Left cardiac atrium (tissue), 4 donors: ENCODE measurements at regions not wholly inside any gene's neighbourhood (a gene's known extent, or its start where the extent isn't known, plus 50 kb on each side); places are given as distances from the start of the nearest gene placed in this dataset.
"Not testable (repeated sequence)": the region's sequence is repeated elsewhere in the genome, so short reads cannot be mapped to it uniquely, and the experiment has no call there.

Source experiments
- ATAC-seq, 2 donors: fragments of 200-7000 bp; cut with Tn5 transposase; one replicate each; pipeline ENCODE4 v1.9.1; 2020; ENCODE audit warnings: mild to moderate bottlenecking in 2 of 2, moderate library complexity in 2 of 2
- DNase-seq: peaks from one replicate; pipeline ENCODE4 v3.0.0-alpha.2; 2020
- intact Hi-C, 2 donors: fragments of 100-400 bp; cut with DNase I; formaldehyde crosslinking; loops; one replicate each; pipeline versions ENCODE4 v1.14.1 to v1.15.1; 2022 to 2023
- donor health status: DM: no; HTN: yes; CAD: no.
- donor health status: DM: no; HTN: yes; CAD: no; lungs with severe emphysema.
- donor health status: DM: yes; HTN: yes; CAD: no.
- donor health status: Dilated cardiomyopathy.

GRCh38 chr22:44570476-44571445, 72.7 kb upstream of the RTL6 start:
- intact Hi-C loops = no loop called here
- ATAC-seq (peak in 1 of 2 donors; percentile 14), DNase-seq (no peak)

GRCh38 chr22:44569561-44569991, 71.5 kb upstream of the RTL6 start:
- ATAC-seq (no peak), DNase-seq (no peak)
- intact Hi-C loops = no loop called here

- ATAC-seq = no peak
- DNase-seq = peak; percentile 46
- intact Hi-C loops = no loop called here
Measured at GRCh38 chr22:44567846-44568493, 69.9 kb upstream of the RTL6 start.

GRCh38 chr22:44567378-44567841, 69.4 kb upstream of the RTL6 start:
- DNase-seq, ATAC-seq, intact Hi-C loops: not testable (repeated sequence)

- ATAC-seq (no peak), DNase-seq (no peak)
- intact Hi-C loops = no loop called here
Measured at GRCh38 chr22:44566911-44567310, 68.9 kb upstream of the RTL6 start.

- ATAC-seq, intact Hi-C loops, DNase-seq: not testable (repeated sequence)
Measured at GRCh38 chr22:44562651-44563050, 64.6 kb upstream of the RTL6 start.

GRCh38 chr22:44561139-44561840, 63.3 kb upstream of the RTL6 start:
- intact Hi-C loops = no loop called here
- DNase-seq (no peak), ATAC-seq (no peak)

- intact Hi-C loops, DNase-seq, ATAC-seq: not testable (repeated sequence)
Measured at GRCh38 chr22:44558671-44559070, 60.6 kb upstream of the RTL6 start.

- intact Hi-C loops, DNase-seq, ATAC-seq: not testable (repeated sequence)
Measured at GRCh38 chr22:44557872-44558271, 59.8 kb upstream of the RTL6 start.

- no peak for ATAC-seq
- DNase-seq = no peak
- intact Hi-C loops = no loop called here
Measured at GRCh38 chr22:44557064-44557748, 59.2 kb upstream of the RTL6 start.

- DNase-seq = no peak
- ATAC-seq = no peak
- intact Hi-C loops = no loop called here
Measured at GRCh38 chr22:44555597-44555996, 57.6 kb upstream of the RTL6 start.

- DNase-seq (no peak), ATAC-seq (no peak)
- intact Hi-C loops = no loop called here
Measured at GRCh38 chr22:44555046-44555445, 57.0 kb upstream of the RTL6 start.

- DNase-seq (no peak), ATAC-seq (no peak)
- intact Hi-C loops = no loop called here
Measured at GRCh38 chr22:44554411-44554810, 56.4 kb upstream of the RTL6 start.

GRCh38 chr22:44550711-44551491, 52.9 kb upstream of the RTL6 start:
- DNase-seq (peak; percentile 58), ATAC-seq (peak; percentile 63 to 91)
- intact Hi-C loops = no loop called here

GRCh38 chr22:44549701-44550100, 51.7 kb upstream of the RTL6 start:
- ATAC-seq (no peak), DNase-seq (no peak)
- intact Hi-C loops = no loop called here

GRCh38 chr22:44548981-44549380, 50.9 kb upstream of the RTL6 start:
- ATAC-seq = no peak
- intact Hi-C loops = no loop called here
- no peak for DNase-seq
